Hematopoietic multipotent progenitor cell treated with erythropoietin and hydrocortisone succinate and interleukin-3 and kit ligand, for 6 days (in vitro differentiated cells): ENCODE measurements at regions not wholly inside any gene's neighbourhood (a gene's known extent, or its start where the extent isn't known, plus 50 kb on each side); places are given as distances from the start of the nearest gene placed in this dataset.
"Not testable (repeated sequence)": the region's sequence is repeated elsewhere in the genome, so short reads cannot be mapped to it uniquely, and the experiment has no call there.

Source experiments
- DNase-seq: peaks from one replicate; pipeline ENCODE4 v3.0.0-alpha.2; 2015

GRCh38 chr4:131248314-131248713 lies 1900.8 kb upstream of the PCDH10 start:
- DNase-seq, result no peak

GRCh38 chr4:131251321-131251720 lies 1897.8 kb upstream of the PCDH10 start:
- no peak for DNase-seq

- no peak for DNase-seq
Measured at GRCh38 chr4:131257241-131257640, 1891.9 kb upstream of the PCDH10 start.

GRCh38 chr4:131258361-131258760 lies 1890.7 kb upstream of the PCDH10 start:
- DNase-seq, result no peak

DNA sequence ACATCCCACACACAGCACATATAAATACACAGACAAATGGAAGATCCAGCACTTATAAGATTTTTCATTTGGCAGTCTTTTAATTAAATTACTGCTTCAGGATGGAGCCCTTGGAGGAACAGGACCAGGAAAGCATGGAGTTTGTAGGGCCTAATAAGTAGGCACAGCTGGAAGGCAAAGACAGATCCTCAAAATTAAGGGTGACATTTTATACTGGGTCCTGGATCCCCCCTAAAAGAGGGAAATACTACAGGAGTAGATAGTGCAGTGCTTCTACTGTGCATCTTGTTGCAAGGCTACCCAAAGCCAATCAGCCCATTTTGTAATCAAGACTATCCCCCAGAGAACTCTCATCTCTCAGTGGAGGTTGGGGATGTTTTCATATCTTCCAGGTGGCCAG lies 1860.7 kb upstream of the PCDH10 start:
- DNase-seq, result no peak

GRCh38 chr4:131296192-131296591 lies 1852.9 kb upstream of the PCDH10 start:
- no peak for DNase-seq

DNA sequence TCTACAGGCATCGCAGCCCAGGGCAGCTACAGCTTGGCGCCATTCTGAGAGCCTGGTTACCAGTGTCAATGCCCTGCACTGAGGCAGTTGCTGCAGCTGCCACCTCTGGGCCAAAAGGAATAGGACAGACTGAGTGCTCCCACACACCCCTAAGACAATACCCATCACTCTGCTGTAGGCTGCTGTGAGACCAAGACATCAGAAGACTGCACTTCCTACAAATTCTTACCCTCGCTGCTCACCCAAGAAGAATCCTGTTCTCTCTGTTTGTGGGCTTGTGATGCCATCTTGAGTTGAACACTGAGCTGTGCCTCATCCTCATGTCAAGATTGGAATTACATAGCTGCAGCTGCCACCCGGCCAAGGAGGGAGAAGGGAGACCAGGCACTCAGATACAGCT lies 1847.0 kb upstream of the PCDH10 start:
- DNase-seq, result no peak

DNA sequence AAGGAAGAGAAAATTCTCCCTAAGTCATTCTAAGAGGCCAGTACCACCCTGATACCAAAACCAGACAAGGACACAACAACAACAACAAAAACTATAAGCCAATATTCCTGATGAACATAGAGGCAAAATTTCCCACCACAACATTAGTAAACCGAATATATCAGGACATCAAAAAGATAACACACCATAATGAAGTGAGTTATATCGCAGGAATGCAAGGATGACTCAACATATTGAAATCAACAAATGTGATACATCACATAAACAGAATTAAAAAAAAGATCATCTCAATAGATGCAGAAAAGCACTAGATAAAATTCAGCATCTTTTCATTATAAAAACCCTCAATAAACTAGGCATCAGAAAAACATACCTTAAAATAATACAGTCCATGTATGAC lies 1844.4 kb upstream of the PCDH10 start:
- DNase-seq, result no peak

DNA sequence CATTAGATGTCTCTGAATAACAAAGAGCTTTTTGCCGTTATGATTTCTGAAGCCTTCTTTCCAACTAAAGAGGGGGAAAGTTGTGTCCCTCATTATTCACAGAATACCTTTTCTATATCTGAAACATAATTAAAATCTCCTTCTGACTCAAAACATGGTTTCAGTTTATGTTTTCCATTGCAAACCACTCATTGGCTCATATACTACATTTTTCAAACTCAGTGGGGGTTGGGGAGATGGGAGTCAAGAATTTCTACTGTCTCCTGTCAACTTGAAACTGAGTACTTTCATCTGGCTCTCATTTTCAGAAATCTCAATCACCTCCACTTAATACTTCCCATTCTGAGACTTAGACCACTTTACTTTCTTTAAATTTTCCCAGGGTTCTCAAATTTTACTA lies 1839.5 kb upstream of the PCDH10 start:
- DNase-seq, result no peak

GRCh38 chr4:131316086-131316485 lies 1833.0 kb upstream of the PCDH10 start:
- DNase-seq, result no peak

DNA sequence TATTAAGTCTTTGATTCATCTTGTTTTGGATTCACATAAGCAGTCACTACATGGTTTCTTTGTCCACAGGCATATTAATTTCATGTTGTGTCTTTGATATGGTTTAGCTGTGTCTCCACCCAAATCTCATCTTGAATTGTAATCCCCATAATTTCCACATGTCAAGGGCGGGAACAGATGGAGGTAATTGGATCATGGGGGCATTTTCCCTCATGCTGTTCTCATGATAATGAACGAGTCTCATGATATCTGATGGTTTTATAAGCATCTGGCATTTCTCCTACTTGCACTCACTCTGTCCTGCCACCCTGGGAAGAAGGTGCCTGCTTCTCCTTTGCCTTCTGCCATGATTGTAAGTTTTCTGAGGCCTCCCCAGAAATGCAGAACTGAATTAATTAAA lies 1811.2 kb upstream of the PCDH10 start:
- DNase-seq, result no peak

- no peak for DNase-seq
Measured at GRCh38 chr4:131339137-131339536, 1810.0 kb upstream of the PCDH10 start.

DNA sequence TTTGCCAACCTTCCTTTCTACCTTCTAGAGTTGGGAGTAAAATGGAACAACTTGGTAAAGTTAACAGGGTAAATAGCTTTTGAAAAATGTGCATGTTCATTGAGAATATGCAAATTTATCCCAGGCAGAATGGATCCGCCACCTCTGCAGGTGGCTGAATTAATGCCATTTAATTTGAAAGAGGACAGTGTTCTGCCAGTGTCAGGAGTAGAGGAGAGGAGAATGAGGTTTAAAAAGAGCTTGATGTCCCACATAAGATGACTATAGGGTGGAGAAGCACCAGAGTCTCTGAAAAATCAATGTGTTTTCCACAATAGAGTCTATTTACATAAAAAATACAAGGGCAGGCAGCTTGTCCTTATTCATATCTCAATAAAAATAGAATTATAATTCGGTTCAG lies 1804.3 kb upstream of the PCDH10 start:
- DNase-seq, result no peak

DNA sequence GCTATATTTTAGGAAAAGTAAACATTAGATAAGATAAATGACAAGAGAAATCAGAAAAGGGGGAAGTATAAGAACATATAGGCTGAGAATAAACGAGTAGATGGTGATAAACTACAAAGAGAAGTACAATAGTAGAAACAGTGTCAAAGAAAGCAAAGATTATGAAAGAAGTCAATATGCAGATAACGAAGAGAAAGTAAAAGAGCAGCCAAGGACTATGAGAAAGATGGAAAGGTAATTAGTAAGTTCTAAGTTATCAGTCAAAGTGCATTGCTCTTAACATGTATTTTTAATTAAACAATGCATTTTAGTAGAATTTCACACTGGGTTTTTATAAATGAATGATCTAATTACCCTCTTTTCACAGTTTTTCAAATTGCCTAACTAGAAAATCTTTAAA lies 1801.3 kb upstream of the PCDH10 start:
- no peak for DNase-seq

- no peak for DNase-seq
Measured at GRCh38 chr4:131348263-131348662, 1800.8 kb upstream of the PCDH10 start.

GRCh38 chr4:131352371-131352770 lies 1796.7 kb upstream of the PCDH10 start:
- DNase-seq, result not testable (repeated sequence)

DNA sequence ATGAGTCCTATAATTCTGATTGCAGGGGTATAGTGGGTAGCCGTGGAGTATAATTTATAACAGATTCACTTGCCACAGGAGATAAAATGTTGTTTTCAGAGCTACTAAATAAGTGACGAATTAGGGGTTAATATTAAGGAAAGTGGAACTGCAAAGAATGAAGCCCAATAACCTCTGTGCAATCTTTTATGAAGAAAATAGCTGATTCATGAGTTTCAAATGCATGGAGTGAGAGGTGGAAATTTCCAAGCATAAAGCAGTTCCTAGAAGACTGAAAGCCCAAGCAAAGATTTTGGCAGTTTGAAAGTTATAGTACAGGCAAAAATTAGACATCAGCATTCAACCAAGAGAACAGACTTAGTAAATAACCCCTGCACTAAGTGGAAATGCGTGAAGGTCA lies 1782.4 kb upstream of the PCDH10 start:
- DNase-seq, result no peak

DNA sequence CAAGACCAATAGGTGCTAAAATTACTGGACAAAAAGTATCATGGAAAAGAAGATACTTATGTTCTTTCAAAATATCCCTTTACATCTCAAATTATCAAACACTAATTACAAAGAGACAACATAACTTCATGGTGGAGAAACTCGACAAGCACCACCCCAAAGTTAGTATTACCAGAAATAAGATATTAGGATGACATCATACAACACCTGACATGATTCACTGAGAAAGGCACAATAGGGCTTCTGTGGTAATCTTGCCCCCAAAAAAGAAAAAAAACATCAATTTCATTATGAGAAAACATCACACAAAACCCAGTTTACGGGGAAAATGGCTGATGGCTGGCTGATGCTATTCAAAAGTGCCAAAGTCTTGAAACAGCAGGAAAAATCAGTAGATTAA lies 1781.7 kb upstream of the PCDH10 start:
- no peak for DNase-seq

GRCh38 chr4:131370846-131371245 lies 1778.2 kb upstream of the PCDH10 start:
- DNase-seq, result no peak

DNA sequence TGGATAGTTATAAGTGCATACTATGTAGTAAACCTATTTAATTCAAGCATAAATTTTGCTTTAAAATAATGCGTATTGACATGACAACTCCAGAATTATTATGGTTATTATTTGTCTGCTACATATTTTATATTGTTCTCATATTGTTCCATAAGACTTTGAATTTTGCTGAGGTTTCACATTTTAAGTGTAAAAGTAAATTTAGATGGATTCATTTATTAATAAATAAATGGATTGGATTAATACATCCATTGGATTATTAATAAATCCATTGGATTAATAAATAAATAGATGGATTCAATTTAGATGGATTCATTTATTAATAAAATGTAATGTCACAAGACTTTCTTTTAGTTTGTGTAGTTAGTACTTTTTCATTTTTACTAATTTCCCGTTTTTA lies 1768.0 kb upstream of the PCDH10 start:
- no peak for DNase-seq

DNA sequence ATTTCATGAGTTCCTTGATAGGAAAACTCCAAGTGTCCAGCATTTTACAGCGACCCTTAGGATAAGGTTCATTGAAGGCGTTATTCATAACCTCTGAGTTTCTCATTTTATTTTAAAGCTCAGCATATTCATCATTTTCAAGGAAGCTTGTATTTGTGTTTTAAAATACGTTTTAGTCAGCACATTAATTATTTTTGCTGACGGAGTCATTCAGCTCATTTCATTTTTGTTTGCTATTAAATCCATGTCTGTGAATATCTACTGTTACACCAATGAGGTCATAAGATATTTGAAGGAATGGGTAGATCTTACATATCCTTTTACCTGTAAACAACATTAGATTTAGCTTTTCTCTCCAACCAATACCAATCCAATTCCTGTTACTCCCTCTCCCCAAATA lies 1766.3 kb upstream of the PCDH10 start:
- DNase-seq, result no peak

GRCh38 chr4:131388277-131388676 lies 1760.8 kb upstream of the PCDH10 start:
- no peak for DNase-seq

DNA sequence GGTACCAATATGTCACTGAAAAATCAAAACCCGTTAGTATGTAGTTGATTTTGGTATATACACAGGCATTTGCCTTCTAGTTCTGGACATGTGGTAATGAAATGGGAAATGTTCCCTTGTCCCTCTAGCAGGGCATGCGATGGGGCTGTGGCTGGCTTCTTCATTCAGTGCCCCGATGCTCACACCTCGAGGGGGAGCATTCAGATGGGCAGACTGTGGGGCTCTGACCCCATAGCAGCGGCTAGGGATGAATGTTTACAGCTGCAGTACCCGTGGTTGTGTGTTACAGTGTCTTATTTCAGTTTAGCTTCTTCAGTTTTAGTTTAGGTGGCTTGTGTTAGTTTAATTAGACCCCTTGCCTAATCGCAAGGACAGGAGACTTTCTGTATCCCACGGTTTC lies 1741.0 kb upstream of the PCDH10 start:
- no peak for DNase-seq

DNA sequence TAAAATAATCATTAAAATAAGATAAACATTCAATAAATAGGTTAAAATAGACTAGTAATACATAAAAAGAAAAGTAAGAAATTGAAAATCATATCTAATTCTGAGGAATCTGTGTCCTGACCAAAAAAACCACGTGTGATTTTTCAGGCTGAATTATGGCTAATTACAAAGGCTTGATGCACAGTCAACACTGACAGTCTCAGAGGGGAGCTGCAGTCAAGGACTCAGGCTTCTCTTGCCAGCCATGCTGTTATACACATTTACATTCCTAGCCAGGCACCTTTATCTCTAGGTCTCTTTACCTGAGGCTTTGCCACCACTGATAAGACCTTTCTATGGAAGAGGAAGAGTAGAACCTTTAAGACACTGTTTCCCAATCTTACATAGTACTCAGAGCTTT lies 1737.7 kb upstream of the PCDH10 start:
- no peak for DNase-seq

- DNase-seq, result no peak
Measured at GRCh38 chr4:131419147-131419546, 1729.9 kb upstream of the PCDH10 start.
